Loucy (cell line): ENCODE measurements at regions not wholly inside any gene's neighbourhood (a gene's known extent, or its start where the extent isn't known, plus 50 kb on each side); places are given as distances from the start of the nearest gene placed in this dataset.

ENCODE experiments used
- H2AFZ ChIP-seq: fragments of 200-600 bp; sonication (generic); 2 replicates; pipeline ENCODE4 v1.6.0; 2016; ENCODE audit warnings: antibody characterized with exemption, mild to moderate bottlenecking, low read length, moderate library complexity
- H3F3A ChIP-seq: fragments of 200-600 bp; 2 replicates; pipeline ENCODE4 v1.6.0; 2016; ENCODE audit warnings: antibody characterized with exemption, low read depth, mild to moderate bottlenecking
- H3K27me3 ChIP-seq: fragments of 200-600 bp; sonication (generic); 2 replicates; pipeline ENCODE4 v1.6.1; 2014; ENCODE audit warnings: low read length, mild to moderate bottlenecking; ENCODE audit not compliant: insufficient read depth, poor library complexity, severe bottlenecking
- H3K36me3 ChIP-seq: fragments of 200-600 bp; sonication (generic); 2 replicates; pipeline ENCODE4 v1.6.1; 2016; ENCODE audit warnings: low read length; ENCODE audit not compliant: insufficient read depth
- H3K4me1 ChIP-seq: fragments of 200-600 bp; sonication (generic); 2 replicates; pipeline ENCODE4 v1.5.1; 2014; ENCODE audit warnings: low read length, mild to moderate bottlenecking; ENCODE audit not compliant: insufficient read depth, poor library complexity, severe bottlenecking
- H3K4me2 ChIP-seq: fragments of 200-600 bp; sonication (generic); 2 replicates; pipeline ENCODE4 v1.6.0; 2014; ENCODE audit warnings: antibody characterized with exemption, low read length, low read depth, mild to moderate bottlenecking; ENCODE audit not compliant: poor library complexity, severe bottlenecking
- H3K4me3 ChIP-seq: fragments of 200-600 bp; sonication (generic); 2 replicates; pipeline ENCODE4 v1.5.1; 2014; ENCODE audit warnings: low read length, mild to moderate bottlenecking, mixed read lengths; ENCODE audit not compliant: poor library complexity, severe bottlenecking
- H3K79me2 ChIP-seq: fragments of 200-600 bp; sonication (generic); 2 replicates; pipeline ENCODE4 v1.6.1; 2014; ENCODE audit warnings: low read length; ENCODE audit not compliant: insufficient read depth
- H3K9ac ChIP-seq: fragments of 200-600 bp; sonication (generic); 2 replicates; pipeline ENCODE4 v1.6.0; 2014; ENCODE audit warnings: mild to moderate bottlenecking, low read depth, low read length, moderate library complexity; ENCODE audit not compliant: poor library complexity, severe bottlenecking
- H3K9me2 ChIP-seq: fragments of 200-600 bp; sonication (generic); replicated peaks from 2 replicates; pipeline ENCODE4 v1.6.1; 2016; ENCODE audit warnings: low read depth, low read length, mixed read lengths
- H3K9me3 ChIP-seq: fragments of 200-600 bp; sonication (generic); 2 replicates; pipeline ENCODE4 v1.6.1; 2014; ENCODE audit warnings: mild to moderate bottlenecking, antibody characterized with exemption, low read length, low read depth; ENCODE audit not compliant: insufficient read depth
- H4K20me1 ChIP-seq: fragments of 200-600 bp; sonication (generic); 2 replicates; pipeline ENCODE4 v1.6.0; 2014; ENCODE audit warnings: antibody characterized with exemption, low read length, mild to moderate bottlenecking; ENCODE audit not compliant: insufficient read depth, poor library complexity, severe bottlenecking
- CTCF ChIP-seq: fragments of 200-600 bp; sonication (generic); conservative IDR thresholded peaks from 2 replicates; pipeline ENCODE4 v1.5.1; 2014; ENCODE audit warnings: mild to moderate bottlenecking, antibody characterized with exemption, low read length
- EZH2phosphoT487 ChIP-seq: fragments of 200-600 bp; IDR thresholded peaks from 2 replicates; pipeline ENCODE4 v1.6.1; 2018; ENCODE audit warnings: antibody characterized with exemption, mild to moderate bottlenecking, moderate library complexity, borderline replicate concordance

- Histone ChIP-seq H3K9me2 (no peaks in the 10 kb centered on the region), H3K79me2 (no peaks in the 10 kb centered on the region), H3K4me2 (no peak overlapping the region), H4K20me1 (no peaks in the 10 kb centered on the region), H3K9ac (no peak overlapping the region), H3K9me3 (no peaks in the 10 kb centered on the region), H3K4me1 (no peaks in the 10 kb centered on the region), H3K4me3 (no peak overlapping the region), H2AFZ (no peak overlapping the region), H3K27me3 (no peaks in the 10 kb centered on the region), H3F3A (no peaks in the 10 kb centered on the region), H3K36me3 (no peaks in the 10 kb centered on the region)
- no peak for TF ChIP-seq EZH2phosphoT487
- no peak for TF ChIP-seq CTCF
These were observed 1521.3 kb upstream of the AGA start for GRCh38 chr4:178963446-178964045.

- Histone ChIP-seq H4K20me1 (no peaks in the 10 kb centered on the region), H3K9me2 (no peaks in the 10 kb centered on the region), H3K4me3 (no peak overlapping the region), H3K4me1 (no peaks in the 10 kb centered on the region), H3F3A (no peaks in the 10 kb centered on the region), H2AFZ (no peak overlapping the region), H3K36me3 (no peaks in the 10 kb centered on the region), H3K9ac (no peak overlapping the region), H3K9me3 (no peaks in the 10 kb centered on the region), H3K79me2 (no peaks in the 10 kb centered on the region), H3K4me2 (no peak overlapping the region), H3K27me3 (no peaks in the 10 kb centered on the region)
- TF ChIP-seq CTCF (no peak), EZH2phosphoT487 (no peak)
These were observed 1524.4 kb upstream of the AGA start for GRCh38 chr4:178966644-178967043.

- H3K9me3 ChIP-seq, result no peaks in the 10 kb centered on the region
- H4K20me1 ChIP-seq, result no peaks in the 10 kb centered on the region
- H3K4me2 ChIP-seq, result no peak overlapping the region
- H3K36me3 ChIP-seq, result no peaks in the 10 kb centered on the region
- no peaks in the 10 kb centered on the region for H3K9me2 ChIP-seq
- no peak overlapping the region for H2AFZ ChIP-seq
- TF ChIP-seq EZH2phosphoT487 (no peak), CTCF (no peak)
- H3K9ac ChIP-seq, result no peak overlapping the region
- no peaks in the 10 kb centered on the region for H3F3A ChIP-seq
- H3K4me1 ChIP-seq, result no peaks in the 10 kb centered on the region
- H3K4me3 ChIP-seq, result no peak overlapping the region
- no peaks in the 10 kb centered on the region for H3K79me2 ChIP-seq
- H3K27me3 ChIP-seq, result no peaks in the 10 kb centered on the region
These were observed 1528.3 kb upstream of the AGA start for GRCh38 chr4:178970433-178971140.
